Memory B cell (primary cell): ENCODE measurements at regions not wholly inside any gene's neighbourhood (a gene's known extent, or its start where the extent isn't known, plus 50 kb on each side); places are given as distances from the start of the nearest gene placed in this dataset.

Experiments
- ATAC-seq: fragments of 150-1000 bp; cut with Tn5 transposase; 2 replicates; pipeline ENCODE4 v1.10.0; 2021; ENCODE audit warnings: low read depth, mild to moderate bottlenecking, moderate library complexity
- DNase-seq, 2 donors: peaks; one replicate each; pipeline ENCODE4 v3.0.0; 2022; ENCODE audit warnings: low spot score in 2 of 2
- H3K27ac Mint-ChIP-seq: one replicate; pipeline ENCODE4 v1.8.0; 2022; ENCODE audit warnings: mild to moderate bottlenecking, moderate library complexity, mixed read lengths
- H3K27me3 Mint-ChIP-seq: one replicate; pipeline ENCODE4 v1.8.0; 2022; ENCODE audit warnings: mixed read lengths
- H3K36me3 Mint-ChIP-seq: one replicate; pipeline ENCODE4 v1.8.0; 2022; ENCODE audit warnings: mild to moderate bottlenecking, mixed read lengths
- H3K4me1 Mint-ChIP-seq: one replicate; pipeline ENCODE4 v1.8.0; 2022; ENCODE audit warnings: mixed read lengths
- H3K4me3 Mint-ChIP-seq: one replicate; pipeline ENCODE4 v1.8.0; 2022; ENCODE audit warnings: mild to moderate bottlenecking, moderate library complexity, mixed read lengths
- H3K9me3 Mint-ChIP-seq: one replicate; pipeline ENCODE4 v1.8.0; 2022; ENCODE audit warnings: mixed read lengths

GRCh38 chr7:155138204-155138603, 68.1 kb downstream of the HTR5A start:
- Mint-ChIP-seq H3K27ac (no peak overlapping the region), H3K4me1 (no peaks in the 10 kb centered on the region), H3K9me3 (no peaks in the 10 kb centered on the region), H3K27me3 (peaks cover 15% of the 10 kb centered on the region), H3K4me3 (no peak overlapping the region), H3K36me3 (no peaks in the 10 kb centered on the region)
- DNase-seq (no peak), ATAC-seq (no peak)

GRCh38 chr7:155141562-155141961, 71.4 kb downstream of the HTR5A start:
- Mint-ChIP-seq H3K4me3 (no peak overlapping the region), H3K4me1 (no peaks in the 10 kb centered on the region), H3K9me3 (no peaks in the 10 kb centered on the region), H3K27me3 (peaks cover 19% of the 10 kb centered on the region), H3K27ac (no peak overlapping the region), H3K36me3 (no peaks in the 10 kb centered on the region)
- DNase-seq (no peak), ATAC-seq (no peak)

- ATAC-seq: no peak
- no peaks in the 10 kb centered on the region for H3K4me1 Mint-ChIP-seq
- H3K9me3 Mint-ChIP-seq: no peaks in the 10 kb centered on the region
- no peak overlapping the region for H3K27ac Mint-ChIP-seq
- H3K4me3 Mint-ChIP-seq: no peak overlapping the region
- no peak for DNase-seq
- no peaks in the 10 kb centered on the region for H3K36me3 Mint-ChIP-seq
- H3K27me3 Mint-ChIP-seq: peaks cover 16% of the 10 kb centered on the region
Observed at GRCh38 chr7:155143381-155143780, 73.3 kb downstream of the HTR5A start.

- Mint-ChIP-seq H3K4me3 (no peak overlapping the region), H3K27me3 (peaks cover 18% of the 10 kb centered on the region), H3K4me1 (no peaks in the 10 kb centered on the region), H3K9me3 (no peaks in the 10 kb centered on the region), H3K27ac (no peak overlapping the region), H3K36me3 (no peaks in the 10 kb centered on the region)
- ATAC-seq (no peak), DNase-seq (no peak)
Observed at GRCh38 chr7:155144371-155144770, 74.2 kb downstream of the HTR5A start.

- H3K27ac Mint-ChIP-seq: no peak overlapping the region
- no peak for ATAC-seq
- no peaks in the 10 kb centered on the region for H3K4me1 Mint-ChIP-seq
- no peaks in the 10 kb centered on the region for H3K36me3 Mint-ChIP-seq
- H3K27me3 Mint-ChIP-seq: peaks cover 18% of the 10 kb centered on the region
- H3K9me3 Mint-ChIP-seq: peaks cover 1% of the 10 kb centered on the region
- no peak for DNase-seq
- H3K4me3 Mint-ChIP-seq: no peak overlapping the region
Observed at GRCh38 chr7:155145477-155146255, 75.5 kb downstream of the HTR5A start.

- peaks cover 2% of the 10 kb centered on the region for H3K36me3 Mint-ChIP-seq
- no peak overlapping the region for H3K4me3 Mint-ChIP-seq
- H3K27ac Mint-ChIP-seq: no peak overlapping the region
- no peaks in the 10 kb centered on the region for H3K4me1 Mint-ChIP-seq
- H3K27me3 Mint-ChIP-seq: peaks cover 9% of the 10 kb centered on the region
- peaks cover 5% of the 10 kb centered on the region for H3K9me3 Mint-ChIP-seq
- ATAC-seq: no peak
- no peak for DNase-seq
Observed at GRCh38 chr7:155147172-155147571, 77.0 kb downstream of the HTR5A start.

GRCh38 chr7:155147624-155148023, 77.5 kb downstream of the HTR5A start:
- H3K4me3 Mint-ChIP-seq: no peak overlapping the region
- no peaks in the 10 kb centered on the region for H3K4me1 Mint-ChIP-seq
- DNase-seq: no peak
- ATAC-seq: no peak
- H3K9me3 Mint-ChIP-seq: peaks cover 5% of the 10 kb centered on the region
- no peak overlapping the region for H3K27ac Mint-ChIP-seq
- peaks cover 8% of the 10 kb centered on the region for H3K27me3 Mint-ChIP-seq
- peaks cover 2% of the 10 kb centered on the region for H3K36me3 Mint-ChIP-seq

- peaks cover 9% of the 10 kb centered on the region for H3K9me3 Mint-ChIP-seq
- peaks cover 6% of the 10 kb centered on the region for H3K36me3 Mint-ChIP-seq
- no peak overlapping the region for H3K27ac Mint-ChIP-seq
- ATAC-seq (no peak), DNase-seq (no peak)
- peaks cover 11% of the 10 kb centered on the region for H3K27me3 Mint-ChIP-seq
- no peak overlapping the region for H3K4me3 Mint-ChIP-seq
- H3K4me1 Mint-ChIP-seq: no peaks in the 10 kb centered on the region
Observed at GRCh38 chr7:155153676-155154075, 83.6 kb downstream of the HTR5A start.

GRCh38 chr7:155154586-155154985, 84.5 kb downstream of the HTR5A start:
- Mint-ChIP-seq H3K4me3 (no peak overlapping the region), H3K9me3 (peaks cover 11% of the 10 kb centered on the region)

GRCh38 chr7:155161690-155162089, 91.6 kb downstream of the HTR5A start:
- no peak for DNase-seq
- H3K27ac Mint-ChIP-seq: no peak overlapping the region
- H3K4me3 Mint-ChIP-seq: no peak overlapping the region
- no peak for ATAC-seq
- peaks cover 2% of the 10 kb centered on the region for H3K36me3 Mint-ChIP-seq
- H3K9me3 Mint-ChIP-seq: peaks cover 4% of the 10 kb centered on the region
- peaks cover 6% of the 10 kb centered on the region for H3K27me3 Mint-ChIP-seq
- no peaks in the 10 kb centered on the region for H3K4me1 Mint-ChIP-seq

More at GRCh38 chr7:155154586-155154985, 84.5 kb downstream of the HTR5A start:
- DNase-seq (no peak), ATAC-seq (no peak)
- H3K4me1 Mint-ChIP-seq: no peaks in the 10 kb centered on the region
- no peak overlapping the region for H3K27ac Mint-ChIP-seq
- H3K36me3 Mint-ChIP-seq: peaks cover 6% of the 10 kb centered on the region
- peaks cover 10% of the 10 kb centered on the region for H3K27me3 Mint-ChIP-seq

GRCh38 chr7:155162422-155162821, 92.3 kb downstream of the HTR5A start:
- H3K9me3 Mint-ChIP-seq: peaks cover 4% of the 10 kb centered on the region
- no peak overlapping the region for H3K4me3 Mint-ChIP-seq
- H3K4me1 Mint-ChIP-seq: no peaks in the 10 kb centered on the region
- DNase-seq (no peak), ATAC-seq (no peak)
- H3K27ac Mint-ChIP-seq: no peak overlapping the region
- H3K27me3 Mint-ChIP-seq: peaks cover 6% of the 10 kb centered on the region
- peaks cover 2% of the 10 kb centered on the region for H3K36me3 Mint-ChIP-seq

- no peaks in the 10 kb centered on the region for H3K36me3 Mint-ChIP-seq
- ATAC-seq (no peak), DNase-seq (no peak)
- H3K9me3 Mint-ChIP-seq: peaks cover 2% of the 10 kb centered on the region
- H3K27ac Mint-ChIP-seq: no peak overlapping the region
- H3K27me3 Mint-ChIP-seq: peaks cover 8% of the 10 kb centered on the region
- no peaks in the 10 kb centered on the region for H3K4me1 Mint-ChIP-seq
- no peak overlapping the region for H3K4me3 Mint-ChIP-seq
Observed at GRCh38 chr7:155163696-155164095, 93.6 kb downstream of the HTR5A start.

- ATAC-seq: no peak
- Mint-ChIP-seq H3K9me3 (no peaks in the 10 kb centered on the region), H3K27ac (no peak overlapping the region), H3K27me3 (peaks cover 10% of the 10 kb centered on the region), H3K36me3 (no peaks in the 10 kb centered on the region), H3K4me1 (no peaks in the 10 kb centered on the region), H3K4me3 (no peak overlapping the region)
- DNase-seq: no peak
Observed at GRCh38 chr7:155164316-155164715, 94.2 kb downstream of the HTR5A start.

GRCh38 chr7:155166108-155166507, 96.0 kb downstream of the HTR5A start:
- peaks cover 10% of the 10 kb centered on the region for H3K27me3 Mint-ChIP-seq
- no peaks in the 10 kb centered on the region for H3K4me1 Mint-ChIP-seq
- H3K9me3 Mint-ChIP-seq: no peaks in the 10 kb centered on the region
- DNase-seq: no peak
- H3K27ac Mint-ChIP-seq: no peak overlapping the region
- no peaks in the 10 kb centered on the region for H3K36me3 Mint-ChIP-seq
- H3K4me3 Mint-ChIP-seq: no peak overlapping the region
- ATAC-seq: no peak
